ENCODE measurements at regions not wholly inside any gene's neighbourhood (a gene's known extent, or its start where the extent isn't known, plus 50 kb on each side); places are given as distances from the start of the nearest gene placed in this dataset.
"Not testable (repeated sequence)": the region's sequence is repeated elsewhere in the genome, so short reads cannot be mapped to it uniquely, and the experiment has no call there.

- Histone ChIP-seq H3K9ac (ENCODE audit: insufficient read depth, low read length) (no peak overlapping the region), H3K36me3 (ENCODE audit: control insufficient read depth, insufficient read depth, low read length) (no peaks in the 10 kb centered on the region), H3K27me3 (ENCODE audit: control insufficient read depth, insufficient read depth, low read length) (peaks cover 13% of the 10 kb centered on the region), H3K4me2 (ENCODE audit: extremely low read depth, insufficient read depth, low read length) (no peak overlapping the region), H2AFZ (ENCODE audit: low read length) (no peak overlapping the region), H4K20me1 (ENCODE audit: control insufficient read depth, extremely low read depth, insufficient read depth, low read length) (no peaks in the 10 kb centered on the region), H3K4me3 (replicated peaks in 1 of 4; ENCODE audit: control extremely low read depth in 1 of 4, insufficient read depth in 1 of 4, low read depth in 3 of 4, low read length in 4 of 4) (no peak overlapping the region), H3K79me2 (ENCODE audit: control insufficient read depth, insufficient read depth, low read length) (no peaks in the 10 kb centered on the region), H3K9me3 (ENCODE audit: control insufficient read depth, insufficient read depth, low read depth, low read length) (no peaks in the 10 kb centered on the region), H3K4me1 (ENCODE audit: control insufficient read depth, extremely low read depth, insufficient read depth, low read length) (peaks cover 2% of the 10 kb centered on the region), H3K27ac (ENCODE audit: insufficient read depth, low read length) (no peak overlapping the region)
- no peak for TF ChIP-seq EZH2 (IDR thresholded peaks at IDR 0.05; ENCODE audit: low read length, missing control alignments)
- no peak for DNase-seq (ENCODE audit: low read depth in 2 of 2)
Observed at GRCh38 chr6:134619077-134619476, 301.2 kb upstream of the SGK1 start.

GRCh38 chr6:134614606-134615485 is 296.9 kb upstream of the SGK1 start:
- H3K36me3 ChIP-seq (ENCODE audit: control insufficient read depth, insufficient read depth, low read length): no peaks in the 10 kb centered on the region
- no peak overlapping the region for H3K4me2 ChIP-seq (ENCODE audit: extremely low read depth, insufficient read depth, low read length)
- DNase-seq (ENCODE audit: low read depth in 2 of 2): peak in 1 of 2 donors; percentile 78

GRCh38 chr6:134612128-134612527 is 294.2 kb upstream of the SGK1 start:
- H3K9me3 ChIP-seq (ENCODE audit: control insufficient read depth, insufficient read depth, low read depth, low read length); DNase-seq (ENCODE audit: low read depth in 2 of 2); H3K9ac ChIP-seq (ENCODE audit: insufficient read depth, low read length); H3K27me3 ChIP-seq (ENCODE audit: control insufficient read depth, insufficient read depth, low read length); H3K4me3 ChIP-seq (replicated peaks in 1 of 4; ENCODE audit: control extremely low read depth in 1 of 4, insufficient read depth in 1 of 4, low read depth in 3 of 4, low read length in 4 of 4); H4K20me1 ChIP-seq (ENCODE audit: control insufficient read depth, extremely low read depth, insufficient read depth, low read length); H3K4me2 ChIP-seq (ENCODE audit: extremely low read depth, insufficient read depth, low read length); H2AFZ ChIP-seq (ENCODE audit: low read length); H3K4me1 ChIP-seq (ENCODE audit: control insufficient read depth, extremely low read depth, insufficient read depth, low read length); H3K27ac ChIP-seq (ENCODE audit: insufficient read depth, low read length); H3K36me3 ChIP-seq (ENCODE audit: control insufficient read depth, insufficient read depth, low read length); H3K79me2 ChIP-seq (ENCODE audit: control insufficient read depth, insufficient read depth, low read length): not testable (repeated sequence)

More at GRCh38 chr6:134614606-134615485, 296.9 kb upstream of the SGK1 start:
- Histone ChIP-seq H3K9me3 (ENCODE audit: control insufficient read depth, insufficient read depth, low read depth, low read length) (no peaks in the 10 kb centered on the region), H3K4me3 (replicated peaks in 1 of 4; ENCODE audit: control extremely low read depth in 1 of 4, insufficient read depth in 1 of 4, low read depth in 3 of 4, low read length in 4 of 4) (no peak overlapping the region), H2AFZ (ENCODE audit: low read length) (no peak overlapping the region), H3K9ac (ENCODE audit: insufficient read depth, low read length) (no peak overlapping the region), H3K79me2 (ENCODE audit: control insufficient read depth, insufficient read depth, low read length) (no peaks in the 10 kb centered on the region), H4K20me1 (ENCODE audit: control insufficient read depth, extremely low read depth, insufficient read depth, low read length) (no peaks in the 10 kb centered on the region), H3K27ac (ENCODE audit: insufficient read depth, low read length) (no peak overlapping the region), H3K27me3 (ENCODE audit: control insufficient read depth, insufficient read depth, low read length) (no peaks in the 10 kb centered on the region), H3K4me1 (ENCODE audit: control insufficient read depth, extremely low read depth, insufficient read depth, low read length) (peaks cover 2% of the 10 kb centered on the region)
- TF ChIP-seq, protein P1, sequence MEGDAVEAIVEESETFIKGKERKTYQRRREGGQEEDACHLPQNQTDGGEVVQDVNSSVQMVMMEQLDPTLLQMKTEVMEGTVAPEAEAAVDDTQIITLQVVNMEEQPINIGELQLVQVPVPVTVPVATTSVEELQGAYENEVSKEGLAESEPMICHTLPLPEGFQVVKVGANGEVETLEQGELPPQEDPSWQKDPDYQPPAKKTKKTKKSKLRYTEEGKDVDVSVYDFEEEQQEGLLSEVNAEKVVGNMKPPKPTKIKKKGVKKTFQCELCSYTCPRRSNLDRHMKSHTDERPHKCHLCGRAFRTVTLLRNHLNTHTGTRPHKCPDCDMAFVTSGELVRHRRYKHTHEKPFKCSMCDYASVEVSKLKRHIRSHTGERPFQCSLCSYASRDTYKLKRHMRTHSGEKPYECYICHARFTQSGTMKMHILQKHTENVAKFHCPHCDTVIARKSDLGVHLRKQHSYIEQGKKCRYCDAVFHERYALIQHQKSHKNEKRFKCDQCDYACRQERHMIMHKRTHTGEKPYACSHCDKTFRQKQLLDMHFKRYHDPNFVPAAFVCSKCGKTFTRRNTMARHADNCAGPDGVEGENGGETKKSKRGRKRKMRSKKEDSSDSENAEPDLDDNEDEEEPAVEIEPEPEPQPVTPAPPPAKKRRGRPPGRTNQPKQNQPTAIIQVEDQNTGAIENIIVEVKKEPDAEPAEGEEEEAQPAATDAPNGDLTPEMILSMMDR (conservative IDR thresholded peaks at IDR 0.05 in 1 of 2, IDR thresholded peaks at IDR 0.05 in 1 of 2; ENCODE audit: low read depth in 1 of 2, low read length in 2 of 2): no peak
- TF ChIP-seq EZH2 (IDR thresholded peaks at IDR 0.05; ENCODE audit: low read length, missing control alignments): no peak

DNA sequence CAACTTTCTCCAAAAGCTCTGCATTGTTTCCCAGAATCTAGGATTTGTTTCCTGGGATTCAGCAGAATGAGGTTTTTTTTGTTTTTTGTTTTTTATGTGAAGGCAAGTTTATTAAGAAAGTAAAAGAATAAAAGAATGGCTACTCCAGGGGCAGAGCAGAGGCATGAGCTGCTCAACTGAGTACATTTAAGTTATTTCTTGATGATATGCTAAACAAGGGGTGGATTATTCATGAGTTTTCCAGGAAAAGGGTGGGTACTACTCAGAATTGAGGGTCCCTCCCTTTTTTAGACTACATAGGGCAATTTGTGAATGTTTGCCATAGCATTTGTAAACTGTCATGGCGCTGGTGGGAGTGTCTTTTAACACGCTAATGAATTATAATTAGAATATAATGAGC is 292.5 kb upstream of the SGK1 start:
- TF ChIP-seq, protein P1 (conservative IDR thresholded peaks at IDR 0.05 in 1 of 2, IDR thresholded peaks at IDR 0.05 in 1 of 2; ENCODE audit: low read depth in 1 of 2, low read length in 2 of 2): no peak
- no peak for TF ChIP-seq EZH2 (IDR thresholded peaks at IDR 0.05; ENCODE audit: low read length, missing control alignments)
- Histone ChIP-seq H3K4me2 (ENCODE audit: extremely low read depth, insufficient read depth, low read length) (no peak overlapping the region), H3K4me1 (ENCODE audit: control insufficient read depth, extremely low read depth, insufficient read depth, low read length) (no peaks in the 10 kb centered on the region), H4K20me1 (ENCODE audit: control insufficient read depth, extremely low read depth, insufficient read depth, low read length) (no peaks in the 10 kb centered on the region), H3K9me3 (ENCODE audit: control insufficient read depth, insufficient read depth, low read depth, low read length) (no peaks in the 10 kb centered on the region), H3K27me3 (ENCODE audit: control insufficient read depth, insufficient read depth, low read length) (no peaks in the 10 kb centered on the region), H3K4me3 (replicated peaks in 1 of 4; ENCODE audit: control extremely low read depth in 1 of 4, insufficient read depth in 1 of 4, low read depth in 3 of 4, low read length in 4 of 4) (no peak overlapping the region), H2AFZ (ENCODE audit: low read length) (no peak overlapping the region), H3K9ac (ENCODE audit: insufficient read depth, low read length) (no peak overlapping the region), H3K36me3 (ENCODE audit: control insufficient read depth, insufficient read depth, low read length) (no peaks in the 10 kb centered on the region), H3K79me2 (ENCODE audit: control insufficient read depth, insufficient read depth, low read length) (no peaks in the 10 kb centered on the region), H3K27ac (ENCODE audit: insufficient read depth, low read length) (no peak overlapping the region)
- no peak for DNase-seq (ENCODE audit: low read depth in 2 of 2)
